Testis (tissue), 2 donors: ENCODE measurements at regions not wholly inside any gene's neighbourhood (a gene's known extent, or its start where the extent isn't known, plus 50 kb on each side); places are given as distances from the start of the nearest gene placed in this dataset.

ENCODE experiments used
- POLR2A ChIP-seq: fragments of 450-650 bp; IDR thresholded peaks from one replicate; pipeline ENCODE4 v1.6.1; 2017; ENCODE audit warnings: antibody characterized with exemption, mild to moderate bottlenecking, moderate library complexity
- TF ChIP-seq, protein P1 (sequence below), 3 experiments: fragments of 450-650 bp in 2 of 3; fragments of 200-600 bp in 1 of 3; sonication (generic) in 1 of 3; IDR thresholded peaks; one replicate each; pipeline ENCODE4 v1.5.1; 2016 to 2019; ENCODE audit warnings: antibody characterized with exemption in 3 of 3, mild to moderate bottlenecking in 2 of 3, moderate library complexity in 1 of 3

DNA sequence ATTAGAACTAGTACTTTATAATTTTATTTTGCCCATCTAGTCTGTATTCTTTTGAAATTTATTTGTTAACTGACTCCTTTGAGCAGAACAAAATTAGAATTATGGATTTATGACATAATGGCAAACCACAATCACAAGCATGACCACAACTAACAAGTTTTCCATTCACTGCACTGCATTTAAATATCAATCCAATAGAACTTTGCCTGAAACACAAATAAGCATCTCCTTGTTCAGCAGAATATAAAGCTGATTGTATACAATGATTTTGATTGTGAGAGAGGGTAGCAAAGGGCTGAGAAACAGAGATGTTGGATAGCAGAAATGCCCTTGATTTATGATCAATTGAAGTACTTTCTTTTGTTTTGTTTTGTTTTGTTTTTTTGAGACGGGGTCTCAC, 495.5 kb upstream of the RGS18 start:
- TF ChIP-seq, protein P1, sequence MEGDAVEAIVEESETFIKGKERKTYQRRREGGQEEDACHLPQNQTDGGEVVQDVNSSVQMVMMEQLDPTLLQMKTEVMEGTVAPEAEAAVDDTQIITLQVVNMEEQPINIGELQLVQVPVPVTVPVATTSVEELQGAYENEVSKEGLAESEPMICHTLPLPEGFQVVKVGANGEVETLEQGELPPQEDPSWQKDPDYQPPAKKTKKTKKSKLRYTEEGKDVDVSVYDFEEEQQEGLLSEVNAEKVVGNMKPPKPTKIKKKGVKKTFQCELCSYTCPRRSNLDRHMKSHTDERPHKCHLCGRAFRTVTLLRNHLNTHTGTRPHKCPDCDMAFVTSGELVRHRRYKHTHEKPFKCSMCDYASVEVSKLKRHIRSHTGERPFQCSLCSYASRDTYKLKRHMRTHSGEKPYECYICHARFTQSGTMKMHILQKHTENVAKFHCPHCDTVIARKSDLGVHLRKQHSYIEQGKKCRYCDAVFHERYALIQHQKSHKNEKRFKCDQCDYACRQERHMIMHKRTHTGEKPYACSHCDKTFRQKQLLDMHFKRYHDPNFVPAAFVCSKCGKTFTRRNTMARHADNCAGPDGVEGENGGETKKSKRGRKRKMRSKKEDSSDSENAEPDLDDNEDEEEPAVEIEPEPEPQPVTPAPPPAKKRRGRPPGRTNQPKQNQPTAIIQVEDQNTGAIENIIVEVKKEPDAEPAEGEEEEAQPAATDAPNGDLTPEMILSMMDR (IDR thresholded peaks at IDR 0.05) = no peak
- no peak for TF ChIP-seq POLR2A
